LNCAP (cell line): ENCODE measurements at regions not wholly inside any gene's neighbourhood (a gene's known extent, or its start where the extent isn't known, plus 50 kb on each side); places are given as distances from the start of the nearest gene placed in this dataset.

Source experiments
- TF ChIP-seq, protein P1 (sequence below): fragments of 450-650 bp; IDR thresholded peaks from 2 replicates; pipeline ENCODE4 v1.5.1; 2017; ENCODE audit warnings: mild to moderate bottlenecking

DNA sequence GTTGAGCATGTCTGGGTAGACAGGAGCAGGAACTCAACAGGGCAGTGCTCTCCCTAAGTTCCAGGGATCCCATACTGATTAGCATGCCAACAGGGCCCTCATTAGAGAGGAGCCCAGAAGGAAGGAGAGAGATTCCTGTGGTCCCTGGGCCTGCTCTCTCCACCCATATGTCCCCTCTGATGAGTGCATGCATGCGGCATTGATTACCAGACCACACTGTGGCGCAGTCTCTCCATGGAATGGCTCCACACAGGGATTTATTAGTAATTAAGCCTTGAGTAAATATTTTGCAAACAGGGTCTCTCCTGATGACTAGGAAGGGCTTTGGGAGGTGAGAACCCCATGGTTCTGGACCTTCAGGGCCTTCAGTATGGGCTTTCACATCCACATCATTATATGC, 60.0 kb upstream of the ST8SIA2 start:
- TF ChIP-seq, protein P1, sequence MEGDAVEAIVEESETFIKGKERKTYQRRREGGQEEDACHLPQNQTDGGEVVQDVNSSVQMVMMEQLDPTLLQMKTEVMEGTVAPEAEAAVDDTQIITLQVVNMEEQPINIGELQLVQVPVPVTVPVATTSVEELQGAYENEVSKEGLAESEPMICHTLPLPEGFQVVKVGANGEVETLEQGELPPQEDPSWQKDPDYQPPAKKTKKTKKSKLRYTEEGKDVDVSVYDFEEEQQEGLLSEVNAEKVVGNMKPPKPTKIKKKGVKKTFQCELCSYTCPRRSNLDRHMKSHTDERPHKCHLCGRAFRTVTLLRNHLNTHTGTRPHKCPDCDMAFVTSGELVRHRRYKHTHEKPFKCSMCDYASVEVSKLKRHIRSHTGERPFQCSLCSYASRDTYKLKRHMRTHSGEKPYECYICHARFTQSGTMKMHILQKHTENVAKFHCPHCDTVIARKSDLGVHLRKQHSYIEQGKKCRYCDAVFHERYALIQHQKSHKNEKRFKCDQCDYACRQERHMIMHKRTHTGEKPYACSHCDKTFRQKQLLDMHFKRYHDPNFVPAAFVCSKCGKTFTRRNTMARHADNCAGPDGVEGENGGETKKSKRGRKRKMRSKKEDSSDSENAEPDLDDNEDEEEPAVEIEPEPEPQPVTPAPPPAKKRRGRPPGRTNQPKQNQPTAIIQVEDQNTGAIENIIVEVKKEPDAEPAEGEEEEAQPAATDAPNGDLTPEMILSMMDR, result no peak

DNA sequence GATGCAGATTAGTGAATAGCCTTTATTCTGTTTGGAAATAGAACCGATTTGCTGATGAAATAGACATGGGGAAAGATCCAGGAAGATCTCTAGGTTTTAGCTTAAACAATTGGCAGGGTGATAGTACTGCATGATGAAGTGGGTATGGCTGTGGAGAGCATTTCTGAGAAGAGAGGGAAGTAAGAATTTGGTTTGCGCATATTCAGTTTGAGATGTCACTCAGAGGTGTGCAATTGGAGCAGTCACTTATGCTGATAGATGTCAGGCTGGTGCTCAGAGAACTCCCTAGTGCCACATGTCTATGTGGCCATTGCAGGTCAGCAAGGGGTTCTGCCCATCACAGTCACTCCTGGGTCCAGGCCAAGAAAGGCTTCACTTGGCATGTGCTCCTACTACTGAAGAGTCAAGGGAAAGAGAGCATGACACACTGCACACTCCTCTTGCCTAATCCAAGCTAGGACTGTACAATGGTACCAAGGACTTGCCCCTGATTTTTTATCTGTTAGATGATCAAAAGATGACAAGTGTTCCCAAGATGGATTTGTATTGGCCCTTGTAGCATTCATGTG, 57.2 kb upstream of the ST8SIA2 start:
- TF ChIP-seq, protein P1, result no peak

DNA sequence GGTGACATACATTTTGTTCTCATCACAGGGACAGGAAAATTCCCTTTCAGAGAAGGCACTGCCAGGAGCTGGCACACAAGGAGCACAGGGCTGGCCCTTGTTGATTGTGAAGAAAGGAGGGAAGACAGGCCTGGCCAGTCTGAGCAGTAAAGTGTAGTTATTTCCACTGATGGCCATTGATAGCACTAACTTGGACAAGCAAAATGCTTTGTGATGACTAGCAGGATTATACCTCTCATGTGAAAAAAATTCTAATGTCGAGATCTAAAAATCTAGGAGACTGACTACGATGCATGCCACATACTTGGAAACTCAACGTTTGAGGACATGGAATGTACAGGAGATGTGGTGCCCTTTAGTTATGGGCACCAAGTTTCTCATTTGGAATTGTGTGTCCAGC, 54.3 kb upstream of the ST8SIA2 start:
- TF ChIP-seq, protein P1, result no peak
